ENCODE measurements at regions not wholly inside any gene's neighbourhood (a gene's known extent, or its start where the extent isn't known, plus 50 kb on each side); places are given as distances from the start of the nearest gene placed in this dataset.
A peak's percentile ranks its signal among the peaks of the same experiment; 100 is the strongest.
"Not testable (repeated sequence)": the region's sequence is repeated elsewhere in the genome, so short reads cannot be mapped to it uniquely, and the experiment has no call there.

DNA sequence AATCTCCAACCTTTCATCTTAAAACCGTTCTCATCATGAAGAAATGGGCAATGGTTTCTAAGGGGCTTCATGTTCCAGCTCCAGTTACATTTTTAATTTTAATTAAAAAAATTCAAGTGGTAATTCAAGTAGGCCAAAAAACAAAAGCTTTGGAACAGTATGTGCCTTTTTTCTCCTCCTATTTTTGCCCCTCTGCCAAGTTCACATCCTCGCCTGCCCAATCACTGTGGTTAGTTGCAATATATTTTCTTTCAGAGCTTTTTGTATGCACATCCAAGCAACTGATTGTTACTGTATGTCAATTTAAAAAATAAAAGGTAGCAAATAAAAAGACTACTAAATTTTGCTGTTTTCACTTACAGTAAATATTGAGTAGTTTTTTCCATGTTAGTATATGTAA lies 99.8 kb upstream of the B3GAT2 start:
- no peak for DNase-seq (ENCODE audit: low spot score)

DNA sequence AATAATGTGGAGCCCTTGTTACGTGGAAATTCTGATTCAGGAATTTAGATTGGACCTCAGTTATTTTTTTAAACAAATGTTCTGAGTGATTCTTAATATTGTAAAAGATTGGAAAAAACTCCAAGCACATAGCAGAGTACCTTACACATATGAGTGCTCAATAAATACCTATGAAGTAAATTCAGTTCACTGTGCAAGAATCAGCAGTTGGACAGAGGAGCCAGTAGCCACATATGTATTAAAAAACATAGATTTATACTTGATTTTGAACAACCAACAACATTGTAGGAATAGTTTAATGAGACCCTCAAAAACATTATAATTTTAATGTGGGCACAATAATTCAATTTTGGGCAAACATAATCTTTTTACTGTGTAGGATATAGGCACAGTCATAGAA lies 109.3 kb upstream of the B3GAT2 start:
- DNase-seq (ENCODE audit: low spot score): no peak

DNA sequence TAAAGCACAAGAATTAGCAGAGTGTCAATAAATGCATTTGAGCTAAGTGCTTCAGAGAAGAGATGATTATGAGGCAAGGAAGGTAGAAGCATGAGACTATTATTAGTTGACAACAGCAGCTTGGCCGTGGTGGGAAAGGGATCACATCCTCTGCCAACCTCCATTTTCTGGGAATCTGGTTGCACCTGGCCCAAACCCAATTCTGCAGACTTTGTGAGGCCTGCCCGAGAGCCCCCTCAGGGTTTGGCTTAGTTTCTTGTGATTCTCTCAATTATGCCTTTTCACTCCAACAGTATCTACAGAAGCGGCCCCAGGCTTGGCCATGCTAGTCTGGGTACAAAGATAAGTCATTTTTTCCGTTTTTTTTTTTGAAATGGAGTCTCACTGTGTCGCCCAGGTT lies 111.0 kb upstream of the B3GAT2 start:
- DNase-seq (ENCODE audit: low spot score): no peak

DNA sequence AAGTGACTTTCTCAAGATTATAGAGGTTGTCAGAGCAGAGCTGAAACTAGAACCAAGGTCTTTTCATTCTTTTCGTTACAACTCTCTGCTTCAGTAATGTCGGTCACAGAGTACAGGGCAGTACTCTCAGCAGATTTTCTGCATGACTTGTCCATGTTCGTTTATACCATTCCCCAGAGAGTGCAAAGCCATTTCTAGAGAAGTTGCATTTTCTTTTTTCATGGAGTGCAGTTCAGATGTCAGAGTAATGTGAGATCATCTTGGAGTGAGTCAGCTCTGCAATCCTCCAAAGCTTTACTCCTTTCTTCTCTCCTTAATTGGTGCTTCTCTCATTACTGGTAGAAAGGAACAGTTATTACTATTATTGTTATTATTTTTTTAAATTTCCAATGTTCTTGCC lies 115.6 kb upstream of the B3GAT2 start:
- no peak for DNase-seq (ENCODE audit: low spot score)

DNA sequence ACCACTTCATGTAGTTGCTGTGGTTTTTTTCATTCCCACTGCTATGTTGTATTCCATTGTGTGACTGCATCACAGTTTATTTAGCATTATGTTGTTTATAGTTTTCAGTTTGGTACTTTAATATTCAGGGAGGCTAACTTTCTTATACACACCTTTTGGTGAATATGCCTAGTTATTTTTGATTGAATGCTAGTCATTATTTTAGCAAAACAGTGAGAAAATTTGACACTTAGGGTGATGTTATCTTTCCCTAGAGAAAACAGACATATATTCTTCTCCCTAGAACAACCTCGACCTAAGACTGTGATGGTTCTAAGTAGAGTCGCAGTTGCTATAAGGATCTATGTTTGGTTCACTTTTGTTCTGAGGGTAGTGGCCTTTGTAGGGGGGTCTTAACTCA lies 120.8 kb upstream of the B3GAT2 start:
- DNase-seq (ENCODE audit: low spot score): no peak

DNA sequence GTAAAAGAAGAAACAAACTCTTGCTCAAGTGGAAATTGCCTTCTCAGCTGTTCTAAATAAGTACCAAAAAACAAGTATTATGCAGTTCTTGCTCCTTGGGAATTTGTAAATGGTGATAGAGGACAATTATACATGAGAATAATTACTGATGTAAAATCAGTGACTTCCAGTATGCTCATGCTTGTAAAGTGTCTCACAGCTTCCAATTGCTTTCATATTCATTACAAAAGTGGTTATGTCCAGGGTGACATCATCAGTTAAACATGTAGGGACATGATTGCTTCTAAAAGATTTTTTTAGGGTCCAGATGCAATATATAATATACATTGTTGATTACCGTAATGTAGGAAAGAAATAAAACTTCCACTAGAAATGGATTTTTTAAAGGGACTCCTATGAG lies 122.8 kb upstream of the B3GAT2 start:
- DNase-seq (ENCODE audit: low spot score): no peak

DNA sequence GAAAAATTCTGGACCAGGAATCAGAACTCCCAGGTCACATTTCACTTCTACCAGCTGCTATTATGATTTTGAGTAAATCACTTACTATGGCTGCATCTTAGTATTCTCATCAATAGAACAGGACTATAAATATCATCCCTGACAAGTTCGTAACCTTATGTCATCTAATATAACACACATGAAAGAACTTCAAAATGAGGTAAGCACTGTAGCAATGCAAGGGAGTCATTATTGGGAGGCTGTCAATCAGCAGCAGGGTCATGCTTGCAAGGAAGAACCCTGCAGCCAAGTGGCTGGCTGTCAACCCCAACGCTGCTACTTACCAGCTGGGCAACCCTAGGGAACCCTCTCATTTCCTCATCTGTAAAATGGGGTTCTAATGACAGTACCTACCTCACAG lies 123.3 kb upstream of the B3GAT2 start:
- DNase-seq (ENCODE audit: low spot score): no peak

DNA sequence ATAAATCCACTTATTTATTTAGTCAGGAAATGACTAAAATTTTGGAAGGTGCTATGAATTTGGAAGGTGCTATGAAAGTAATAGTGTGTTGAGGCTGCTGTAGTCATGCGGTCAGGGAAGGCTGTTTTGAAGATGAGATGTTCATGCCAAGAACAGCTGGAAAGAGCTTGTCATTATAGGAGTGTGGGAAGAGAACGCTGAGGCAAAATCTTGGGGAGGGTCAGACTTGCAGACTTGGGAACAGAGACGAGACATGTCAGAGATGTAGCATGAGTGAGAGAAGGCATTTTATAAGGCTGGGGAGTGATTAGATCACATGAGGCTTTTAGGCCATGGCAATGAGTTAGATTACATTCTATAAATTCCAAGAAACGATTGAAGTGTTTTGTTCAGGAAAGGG lies 124.0 kb upstream of the B3GAT2 start:
- no peak for DNase-seq (ENCODE audit: low spot score)

DNA sequence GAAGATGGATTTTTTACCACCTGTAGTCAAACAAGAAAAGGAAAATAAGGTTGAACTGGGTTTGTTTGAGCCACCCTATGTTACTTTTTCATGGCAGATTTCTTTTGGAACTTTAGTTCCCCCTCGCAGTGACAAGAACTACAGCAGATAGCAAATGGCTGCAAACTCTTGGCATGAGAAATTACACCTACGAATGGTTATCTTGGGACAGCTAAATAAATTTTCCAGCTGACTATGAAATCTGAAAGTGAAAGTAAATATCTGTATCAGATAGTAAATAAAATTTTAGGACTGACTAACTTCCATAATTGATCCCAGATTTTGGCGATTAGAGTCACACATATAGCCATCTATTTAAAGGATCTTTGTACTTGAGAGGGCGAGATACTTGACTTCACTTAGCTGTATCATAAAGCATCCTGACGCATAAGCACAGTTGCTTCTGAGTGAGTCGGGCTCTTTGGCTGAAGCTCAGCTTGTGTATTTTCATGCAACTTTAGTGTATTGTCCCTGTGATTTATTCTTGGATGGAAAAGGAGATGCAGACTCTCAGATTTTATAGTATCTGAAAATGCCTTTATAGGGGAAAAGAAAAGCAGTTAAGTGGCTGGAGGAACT lies 125.3 kb upstream of the B3GAT2 start:
- DNase-seq (ENCODE audit: low spot score): no peak

DNA sequence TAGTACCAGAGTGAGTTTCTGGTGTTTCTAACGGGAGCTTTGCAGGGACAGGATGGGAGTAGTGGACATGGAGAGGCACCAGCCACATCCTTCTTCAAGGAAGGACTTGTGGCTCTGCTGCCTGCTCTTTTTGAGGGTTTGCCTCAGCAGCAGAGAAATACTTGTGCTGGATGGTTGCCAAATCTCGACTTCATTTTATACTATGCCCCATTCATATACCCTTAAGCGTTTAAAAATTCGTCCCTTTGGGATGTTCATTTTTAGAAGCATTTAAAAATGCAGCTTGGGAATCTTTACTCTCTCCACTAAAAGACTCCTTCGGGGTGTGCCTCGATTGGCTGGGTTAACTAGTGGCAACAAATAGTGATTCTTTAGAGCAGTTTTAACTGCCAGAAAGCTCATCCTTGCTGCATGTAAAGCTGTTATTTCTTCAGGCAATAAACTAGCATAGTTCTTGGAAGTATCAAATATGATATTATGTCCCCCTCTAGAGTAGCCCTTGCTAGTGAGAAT lies 126.5 kb upstream of the B3GAT2 start:
- no peak for DNase-seq (ENCODE audit: low spot score)

DNA sequence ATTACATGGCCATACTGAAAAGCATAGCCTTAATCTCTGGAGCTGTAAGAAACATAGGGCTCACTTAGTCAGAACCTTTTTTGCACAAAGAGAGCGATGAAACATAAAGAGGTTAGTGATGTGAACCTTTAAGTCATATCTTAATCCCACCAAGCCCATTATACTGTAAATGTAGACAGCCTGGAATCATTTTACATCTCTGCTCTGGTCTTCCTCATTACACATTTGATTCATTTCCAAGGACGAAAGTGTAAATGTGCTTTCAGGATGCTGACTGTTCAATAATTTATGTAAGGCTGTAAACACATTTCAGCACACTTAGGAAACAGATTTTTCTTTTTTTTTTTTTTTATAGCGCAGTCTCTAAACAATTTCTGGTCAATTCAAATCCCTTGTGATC lies 131.3 kb upstream of the B3GAT2 start:
- DNase-seq (ENCODE audit: low spot score): no peak

DNA sequence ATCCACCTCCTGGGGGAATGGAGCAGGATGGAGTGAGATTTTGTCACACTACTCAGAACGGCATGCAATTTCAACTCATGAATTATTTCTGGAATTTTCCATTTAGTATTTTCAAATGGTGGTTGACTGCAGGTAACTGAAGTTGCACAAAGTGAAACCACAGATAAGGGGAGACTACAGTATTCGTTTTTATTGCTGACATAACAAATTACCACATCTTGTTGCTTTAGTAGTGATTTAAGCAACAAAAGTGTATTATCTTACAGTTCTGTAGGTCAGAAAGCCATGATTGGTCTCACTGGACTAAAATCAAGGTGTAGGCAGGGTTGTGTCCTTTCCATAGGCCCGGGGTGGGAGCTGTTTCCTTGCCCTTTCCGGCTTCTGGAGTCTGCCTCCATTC lies 133.4 kb upstream of the B3GAT2 start:
- no peak for DNase-seq (ENCODE audit: low spot score)

DNA sequence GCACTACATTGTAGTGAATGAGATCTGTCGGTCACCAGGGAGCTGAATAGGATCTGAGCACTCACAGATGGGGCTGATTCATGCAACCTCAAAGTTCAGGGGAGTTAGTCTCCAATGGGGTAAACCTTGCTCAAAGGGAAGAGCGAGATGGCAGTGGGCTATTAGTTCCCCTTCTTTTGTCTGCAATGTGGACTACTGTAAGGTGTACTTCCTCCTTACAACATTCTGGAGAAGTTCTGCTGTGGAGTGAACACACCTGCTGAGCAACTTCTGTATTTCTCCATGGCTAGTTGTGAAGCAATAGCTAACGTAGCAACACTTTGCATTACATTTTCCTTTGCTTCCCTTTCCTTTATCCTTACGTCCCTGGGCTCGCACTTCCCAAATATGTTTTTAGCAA lies 134.3 kb upstream of the B3GAT2 start:
- no peak for DNase-seq (ENCODE audit: low spot score)

DNA sequence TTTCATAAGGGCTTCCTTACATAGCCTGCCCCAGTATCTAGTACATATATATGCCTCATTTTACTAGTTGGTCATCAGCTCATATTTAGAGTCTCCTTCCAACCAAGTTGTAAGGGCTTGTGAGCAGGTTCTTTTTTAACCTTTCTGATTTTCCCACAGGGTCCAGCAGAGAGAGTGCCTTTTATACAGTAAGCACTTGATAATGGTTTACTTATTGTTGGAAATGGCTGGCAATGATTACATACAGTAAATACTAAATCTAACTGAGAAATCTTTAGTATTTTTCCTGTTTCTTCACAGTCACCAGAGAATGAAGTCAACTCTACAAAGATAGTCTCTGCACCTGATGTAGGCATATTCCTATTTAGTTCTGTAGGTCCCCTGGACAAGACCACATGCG lies 135.1 kb upstream of the B3GAT2 start:
- no peak for DNase-seq (ENCODE audit: low spot score)

DNA sequence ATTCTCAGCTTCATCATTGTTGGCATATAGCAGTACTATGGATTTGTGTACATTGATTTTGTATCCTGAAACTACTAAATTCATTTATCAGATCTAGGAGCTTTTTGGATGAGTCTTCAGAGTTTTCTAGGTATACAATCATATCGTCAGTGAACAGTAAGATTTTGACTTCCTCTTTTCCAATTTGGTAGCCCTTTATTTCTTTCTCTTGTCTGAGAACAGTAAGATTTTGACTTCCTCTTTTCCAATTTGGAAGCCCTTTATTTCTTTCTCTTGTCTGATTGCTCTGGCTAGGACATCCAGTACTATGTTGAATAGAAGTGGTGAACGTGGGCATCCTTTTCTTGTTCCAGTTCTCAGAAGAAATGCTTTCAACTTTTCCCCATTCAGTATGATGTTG lies 140.4 kb upstream of the B3GAT2 start:
- not testable (repeated sequence) for DNase-seq (ENCODE audit: low spot score)

DNA sequence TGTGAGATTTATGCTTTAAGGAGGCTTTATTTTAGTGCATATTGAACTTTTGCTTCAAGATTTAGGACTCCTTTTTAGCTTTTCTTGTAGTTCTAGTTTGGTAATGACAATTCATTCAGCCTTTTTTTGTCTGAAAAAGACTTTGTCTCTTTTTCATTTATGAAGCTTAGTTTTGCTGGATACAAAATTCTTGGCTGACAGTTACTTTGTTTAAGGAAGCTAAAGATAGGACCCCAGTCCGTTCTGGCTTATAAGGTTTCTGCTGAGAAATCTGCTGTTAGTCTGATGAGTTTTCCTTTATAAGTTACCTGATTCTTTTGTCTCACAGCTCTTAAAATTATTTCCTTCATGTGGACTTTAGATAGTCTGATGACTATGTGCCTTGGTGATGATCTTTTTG lies 142.8 kb upstream of the B3GAT2 start:
- DNase-seq (ENCODE audit: low spot score): no peak

DNA sequence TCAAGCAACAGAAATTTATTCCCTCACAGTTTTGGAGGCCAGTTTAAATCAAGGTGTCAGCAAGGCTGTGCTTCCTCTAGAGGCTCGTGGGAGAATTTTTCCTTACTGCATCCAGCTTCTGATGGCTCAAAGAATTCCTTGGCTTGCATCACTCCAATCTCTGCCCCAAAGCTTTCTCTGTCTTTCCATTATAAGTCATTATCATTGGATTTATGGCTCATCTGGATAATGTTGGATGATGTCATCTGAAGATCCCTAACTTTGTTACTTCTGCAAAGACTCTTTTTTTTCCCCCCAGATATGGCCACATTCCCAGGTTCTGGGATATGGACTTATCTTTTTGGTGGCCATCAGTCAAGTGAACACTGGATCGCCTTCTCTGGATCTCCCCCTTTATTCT lies 146.3 kb upstream of the B3GAT2 start:
- no peak for DNase-seq (ENCODE audit: low spot score)

DNA sequence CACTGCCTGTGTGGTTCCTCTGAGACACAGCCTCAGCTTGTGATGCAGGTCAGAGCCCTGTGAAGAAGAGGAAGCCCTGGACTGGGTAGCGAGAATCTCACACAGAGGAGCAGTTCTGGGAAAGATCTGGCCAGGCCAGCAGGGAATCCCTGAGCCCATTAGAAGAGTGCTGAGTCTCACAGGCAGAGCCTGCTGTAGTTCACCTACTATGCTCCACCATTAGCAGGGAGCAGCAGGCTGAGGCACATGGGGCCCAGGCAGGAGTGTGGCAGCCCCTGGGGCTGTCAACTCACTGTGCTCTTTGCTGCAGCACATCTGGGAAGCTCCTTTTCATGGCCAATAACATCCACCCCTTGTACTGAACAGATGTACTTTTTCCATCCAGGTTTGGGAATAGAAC lies 146.8 kb upstream of the B3GAT2 start:
- DNase-seq (ENCODE audit: low spot score): no peak

DNA sequence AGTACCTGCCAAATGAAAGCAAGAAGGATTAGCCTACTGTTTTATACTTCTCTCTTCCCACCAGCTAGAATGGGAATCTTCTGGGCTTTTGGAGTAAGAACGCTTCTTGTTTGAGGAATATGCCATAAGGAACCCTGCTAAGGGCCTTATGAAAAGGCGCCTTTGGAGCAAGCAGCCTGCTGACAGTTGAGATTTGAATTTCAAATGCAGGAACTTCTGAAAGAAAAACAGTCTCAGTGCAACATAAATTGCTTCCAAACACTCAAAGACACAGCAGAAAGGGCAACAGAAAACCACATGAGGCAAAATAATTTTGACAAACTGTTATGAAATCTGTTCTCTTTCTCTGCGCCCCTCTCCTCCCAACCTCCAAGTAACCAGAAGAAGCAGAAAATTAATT lies 149.4 kb upstream of the B3GAT2 start:
- peak; percentile 12 for DNase-seq (ENCODE audit: low spot score)

DNA sequence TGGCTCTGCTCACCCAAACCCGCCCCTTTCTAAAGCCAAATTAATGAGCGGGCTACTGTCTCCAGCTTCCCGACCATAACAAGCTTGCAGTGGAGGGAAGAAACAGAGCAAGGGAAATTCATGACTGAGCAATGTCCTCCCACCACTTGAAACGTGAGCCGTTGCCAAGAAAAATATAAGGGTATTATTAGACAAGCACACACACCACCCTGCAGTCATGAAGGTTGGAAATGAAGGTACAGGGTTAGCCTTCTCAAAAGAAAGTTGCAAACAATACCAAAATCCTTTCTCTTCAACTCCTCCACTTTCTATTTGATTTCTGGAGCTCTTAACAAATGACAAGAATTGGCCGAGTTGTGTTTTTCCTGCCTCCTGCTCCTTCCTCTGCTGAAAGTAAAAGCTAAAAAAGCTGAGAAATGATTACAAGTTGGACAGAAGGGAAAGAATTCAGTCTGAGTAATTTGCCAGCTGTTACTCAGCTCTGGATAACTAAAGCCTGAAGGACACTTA lies 151.1 kb upstream of the B3GAT2 start:
- DNase-seq (ENCODE audit: low spot score): no peak

DNA sequence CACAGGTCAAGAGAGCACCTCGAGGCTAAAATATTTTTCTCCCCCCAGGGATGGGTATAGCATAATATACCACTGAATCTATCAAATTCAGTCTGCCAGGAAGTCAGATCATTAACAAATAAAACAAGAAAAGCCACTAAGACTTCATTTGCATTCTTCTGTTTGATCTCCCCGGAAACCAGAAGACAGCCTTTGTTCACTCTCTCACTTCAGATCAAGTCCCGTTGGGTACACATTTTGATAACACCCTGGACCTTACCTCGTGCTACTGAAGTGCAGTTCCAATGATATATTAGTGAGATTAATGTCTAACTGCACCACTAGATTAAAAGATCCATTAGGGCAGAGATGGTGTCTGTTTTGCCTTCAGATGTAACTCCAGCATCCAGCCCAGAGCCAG lies 157.7 kb upstream of the B3GAT2 start:
- DNase-seq (ENCODE audit: low spot score): no peak

DNA sequence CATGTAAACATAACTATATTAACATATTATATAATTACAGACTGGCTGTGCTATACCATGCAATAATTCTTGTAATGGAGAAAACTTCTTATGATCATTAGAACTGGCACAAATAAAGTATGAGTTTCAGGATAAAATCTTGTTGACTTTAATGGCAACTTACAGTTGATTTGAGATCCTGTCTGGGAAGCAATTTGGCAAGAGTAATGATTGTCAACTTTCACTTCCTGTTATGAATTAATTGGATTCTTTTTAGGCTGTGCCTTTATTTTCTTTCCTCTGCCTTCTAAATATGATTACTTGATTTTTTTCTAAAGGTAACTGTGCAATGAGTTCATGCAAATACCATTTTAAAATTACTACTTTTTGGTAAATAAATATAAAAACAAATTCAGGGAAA lies 158.1 kb upstream of the B3GAT2 start:
- no peak for DNase-seq (ENCODE audit: low spot score)

DNA sequence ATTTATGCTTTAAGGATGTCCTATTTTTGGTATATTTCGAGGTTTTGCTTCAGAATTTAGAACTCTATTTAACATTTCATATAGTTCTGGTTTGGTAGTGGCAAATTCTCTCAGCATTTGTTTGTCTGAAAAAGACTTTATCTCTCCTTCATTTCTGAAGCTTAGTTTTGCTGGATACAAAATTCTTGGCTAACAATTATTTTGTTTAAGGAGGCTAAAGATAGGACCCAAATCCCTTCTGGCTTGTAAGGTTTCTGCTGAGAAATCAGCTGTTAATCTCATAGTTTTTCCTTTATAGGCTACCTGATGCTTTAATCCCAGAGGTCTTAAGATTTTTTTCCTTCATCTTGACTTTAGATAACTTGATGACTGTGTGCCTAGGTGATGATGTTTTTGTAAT lies 162.7 kb upstream of the B3GAT2 start:
- DNase-seq (ENCODE audit: low spot score): no peak

DNA sequence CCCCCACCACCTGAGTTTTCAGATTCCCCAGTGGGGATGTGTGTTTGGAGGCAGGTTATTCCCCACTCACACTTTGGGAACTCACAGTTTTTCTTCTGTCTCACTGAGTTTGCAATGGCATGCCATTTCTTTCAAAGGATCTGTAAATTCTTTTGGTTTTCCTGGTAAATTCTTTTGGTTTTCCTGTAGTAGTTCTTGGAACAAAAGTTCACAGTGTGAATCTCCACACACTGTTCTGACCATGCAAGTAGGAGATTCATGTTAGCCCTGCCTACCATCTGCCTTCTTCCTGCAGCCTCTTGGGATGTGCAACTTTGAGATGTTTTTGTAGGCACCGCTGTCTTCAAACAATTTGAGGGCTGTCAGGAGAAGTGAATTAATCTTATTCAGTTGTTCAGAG lies 165.6 kb upstream of the OGFRL1 start:
- DNase-seq (ENCODE audit: low spot score): no peak

DNA sequence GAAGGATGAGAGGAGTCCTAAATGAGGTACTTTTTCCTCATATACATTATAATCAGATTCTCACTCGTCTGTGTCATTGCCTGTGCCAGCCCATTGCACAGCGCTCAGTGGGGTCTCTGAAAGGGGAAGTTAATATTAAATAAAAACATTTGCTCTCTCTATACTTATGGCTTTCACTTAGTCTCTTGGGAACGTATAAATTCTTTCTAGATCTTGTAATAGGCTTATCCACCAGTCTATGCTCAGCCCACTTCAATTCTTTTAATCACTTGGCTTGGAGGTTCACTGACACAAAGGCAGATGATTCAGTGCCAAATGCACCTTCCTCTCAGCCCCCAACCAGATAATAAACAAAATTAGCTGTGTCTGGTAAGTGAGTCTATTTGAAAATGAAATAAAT lies 164.3 kb upstream of the OGFRL1 start:
- DNase-seq (ENCODE audit: low spot score): no peak
